Stimulated activated naive CD4-positive, alpha-beta T cell (primary cell): ENCODE measurements at regions not wholly inside any gene's neighbourhood (a gene's known extent, or its start where the extent isn't known, plus 50 kb on each side); places are given as distances from the start of the nearest gene placed in this dataset.

ENCODE experiments used
- DNase-seq, 6 experiments: peaks; one replicate each; lab custom pipeline; 2025; lab: John Stamatoyannopoulos, UW

- no peak for DNase-seq
Observed at GRCh38 chr17:79539944-79540705, 70.7 kb downstream of the RBFOX3 start.

- DNase-seq: no peak
Observed at GRCh38 chr17:79538291-79538690, 72.6 kb downstream of the RBFOX3 start.

GRCh38 chr17:79537686-79538085 lies 73.2 kb downstream of the RBFOX3 start:
- DNase-seq: no peak

- no peak for DNase-seq
Observed at GRCh38 chr17:79537061-79537460, 73.8 kb downstream of the RBFOX3 start.

GRCh38 chr17:79536212-79536840 lies 74.5 kb downstream of the RBFOX3 start:
- no peak for DNase-seq

GRCh38 chr17:79535728-79536025 lies 75.2 kb downstream of the RBFOX3 start:
- DNase-seq: no peak

GRCh38 chr17:79534851-79535727 lies 75.8 kb downstream of the RBFOX3 start:
- DNase-seq: no peak

- DNase-seq: no peak
Observed at GRCh38 chr17:79534111-79534510, 76.7 kb downstream of the RBFOX3 start.

- DNase-seq: no peak
Observed at GRCh38 chr17:79533116-79533515, 77.7 kb downstream of the RBFOX3 start.

- no peak for DNase-seq
Observed at GRCh38 chr17:79532107-79532790, 78.6 kb downstream of the RBFOX3 start.

GRCh38 chr17:79531191-79532095 lies 79.4 kb downstream of the RBFOX3 start:
- DNase-seq: no peak

GRCh38 chr17:79530361-79531105 lies 80.3 kb downstream of the RBFOX3 start:
- no peak for DNase-seq

- no peak for DNase-seq
Observed at GRCh38 chr17:79529661-79530081, 81.2 kb downstream of the RBFOX3 start.

GRCh38 chr17:79528592-79529125 lies 82.2 kb downstream of the RBFOX3 start:
- DNase-seq: no peak

GRCh38 chr17:79527306-79527705 lies 83.5 kb downstream of the RBFOX3 start:
- no peak for DNase-seq

- DNase-seq: no peak
Observed at GRCh38 chr17:79525793-79526677, 84.8 kb downstream of the RBFOX3 start.

- no peak for DNase-seq
Observed at GRCh38 chr17:79524213-79525187, 86.4 kb downstream of the RBFOX3 start.

GRCh38 chr17:79522414-79522813 lies 88.4 kb downstream of the RBFOX3 start:
- DNase-seq: no peak
